NB4 (cell line): ENCODE measurements at regions not wholly inside any gene's neighbourhood (a gene's known extent, or its start where the extent isn't known, plus 50 kb on each side); places are given as distances from the start of the nearest gene placed in this dataset.

Experiments used
- CTCF ChIP-seq: IDR thresholded peaks from one replicate; pipeline ENCODE4 v1.5.1; 2012; ENCODE audit warnings: low read depth, low read length
- MAX ChIP-seq: IDR thresholded peaks from 2 replicates; pipeline ENCODE4 v1.6.1; 2011; ENCODE audit warnings: low read depth, low read length
- MYC ChIP-seq: IDR thresholded peaks from 2 replicates; pipeline ENCODE4 v1.6.1; 2011; ENCODE audit warnings: low read depth, low read length
- POLR2A ChIP-seq: IDR thresholded peaks from 2 replicates; pipeline ENCODE4 v1.6.1; 2011; ENCODE audit warnings: mild to moderate bottlenecking; ENCODE audit not compliant: insufficient read length; ENCODE audit errors: extremely low read depth

GRCh38 chr16:73196670-73197069 lies 148.7 kb upstream of the ZFHX3 start:
- TF ChIP-seq MYC = no peak
- peak; percentile 68 for TF ChIP-seq CTCF
- no peak for TF ChIP-seq MAX
- no peak for TF ChIP-seq POLR2A
